ENCODE measurements at regions not wholly inside any gene's neighbourhood (a gene's known extent, or its start where the extent isn't known, plus 50 kb on each side); places are given as distances from the start of the nearest gene placed in this dataset.

DNA sequence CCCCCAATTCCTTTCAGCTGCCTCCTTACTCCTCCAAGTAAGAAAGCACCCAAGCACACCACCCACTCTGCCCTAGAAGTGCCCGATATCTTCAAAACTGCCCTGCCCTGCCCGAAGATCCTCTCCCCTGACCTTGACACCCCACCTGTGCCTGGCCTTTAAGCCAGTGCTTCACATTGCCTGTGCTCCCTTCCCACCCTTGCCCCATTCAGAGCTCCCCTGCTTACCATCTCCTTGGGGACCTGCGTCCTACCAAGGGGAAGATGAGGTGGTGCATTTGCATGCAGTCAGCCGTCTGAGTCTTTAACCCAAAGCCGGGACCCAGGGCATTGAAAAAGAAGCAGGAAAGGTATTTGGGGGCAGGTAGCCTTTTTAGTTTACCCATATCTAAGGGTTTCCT lies 73.5 kb upstream of the SLCO3A1 start:
- no peaks in the 10 kb centered on the region for H4K20me1 ChIP-seq (ENCODE audit: insufficient read depth, low read length)
- no peaks in the 10 kb centered on the region for H3K79me2 ChIP-seq (ENCODE audit: insufficient read depth, low read depth, low read length)
- no peak overlapping the region for H3K4me2 ChIP-seq (ENCODE audit: low read length)
- no peaks in the 10 kb centered on the region for H3K4me1 ChIP-seq (ENCODE audit: insufficient read depth, low read length, poor library complexity, severe bottlenecking)
- no peaks in the 10 kb centered on the region for H3K36me3 ChIP-seq (ENCODE audit: insufficient read depth, low read length)
- H3K9me2 ChIP-seq (ENCODE audit: insufficient read depth, low read length): no peaks in the 10 kb centered on the region
- H3K9me3 ChIP-seq (ENCODE audit: low read length): no peaks in the 10 kb centered on the region
- H3K27ac ChIP-seq (ENCODE audit: low read depth, low read length, poor library complexity, severe bottlenecking): no peak overlapping the region
- H2AFZ ChIP-seq (ENCODE audit: low read length): no peak overlapping the region
- no TSS peak for BruUV-seq (replicated peaks)
- TF ChIP-seq, protein P1, sequence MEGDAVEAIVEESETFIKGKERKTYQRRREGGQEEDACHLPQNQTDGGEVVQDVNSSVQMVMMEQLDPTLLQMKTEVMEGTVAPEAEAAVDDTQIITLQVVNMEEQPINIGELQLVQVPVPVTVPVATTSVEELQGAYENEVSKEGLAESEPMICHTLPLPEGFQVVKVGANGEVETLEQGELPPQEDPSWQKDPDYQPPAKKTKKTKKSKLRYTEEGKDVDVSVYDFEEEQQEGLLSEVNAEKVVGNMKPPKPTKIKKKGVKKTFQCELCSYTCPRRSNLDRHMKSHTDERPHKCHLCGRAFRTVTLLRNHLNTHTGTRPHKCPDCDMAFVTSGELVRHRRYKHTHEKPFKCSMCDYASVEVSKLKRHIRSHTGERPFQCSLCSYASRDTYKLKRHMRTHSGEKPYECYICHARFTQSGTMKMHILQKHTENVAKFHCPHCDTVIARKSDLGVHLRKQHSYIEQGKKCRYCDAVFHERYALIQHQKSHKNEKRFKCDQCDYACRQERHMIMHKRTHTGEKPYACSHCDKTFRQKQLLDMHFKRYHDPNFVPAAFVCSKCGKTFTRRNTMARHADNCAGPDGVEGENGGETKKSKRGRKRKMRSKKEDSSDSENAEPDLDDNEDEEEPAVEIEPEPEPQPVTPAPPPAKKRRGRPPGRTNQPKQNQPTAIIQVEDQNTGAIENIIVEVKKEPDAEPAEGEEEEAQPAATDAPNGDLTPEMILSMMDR (conservative IDR thresholded peaks at IDR 0.05; ENCODE audit: low read length): no peak
- no peak for TF ChIP-seq EZH2phosphoT487 (IDR thresholded peaks at IDR 0.05; ENCODE audit: borderline replicate concordance, low read depth, low read length)
- H3K4me3 ChIP-seq (ENCODE audit: low read depth, low read length, poor library complexity, severe bottlenecking): no peak overlapping the region
- ChIA-PET CTCF (ENCODE audit: unreplicated experiment) (no interaction called here), POLR2A (no interaction called here)
- intact Hi-C loops (cut with micrococcal nuclease; ENCODE audit: unreplicated experiment): no loop called here
- no peak for DNase-seq (ENCODE audit: low spot score)

DNA sequence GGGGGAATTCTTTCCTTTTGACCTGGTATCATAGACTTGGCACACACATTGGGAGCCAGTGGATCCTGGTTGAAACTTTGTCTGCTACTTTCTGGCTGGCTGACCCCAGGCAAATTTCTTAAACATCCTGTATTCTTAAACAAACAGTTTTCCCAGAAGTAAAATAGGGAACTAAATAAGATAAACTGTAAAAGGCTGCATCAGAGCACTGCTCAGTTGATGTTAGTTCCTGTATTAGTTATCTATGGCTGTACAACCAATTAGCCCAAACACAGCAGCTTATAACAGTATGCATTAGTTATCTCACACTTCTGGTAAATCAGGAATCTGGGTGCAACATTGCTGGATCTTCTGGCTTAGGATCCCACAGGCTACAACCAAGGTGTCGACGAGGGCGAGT lies 73.1 kb upstream of the SLCO3A1 start:
- H3K4me3 ChIP-seq (ENCODE audit: low read depth, low read length, poor library complexity, severe bottlenecking): no peak overlapping the region
- H3K9me3 ChIP-seq (ENCODE audit: low read length): no peaks in the 10 kb centered on the region
- no peaks in the 10 kb centered on the region for H3K4me1 ChIP-seq (ENCODE audit: insufficient read depth, low read length, poor library complexity, severe bottlenecking)
- intact Hi-C loops (cut with micrococcal nuclease; ENCODE audit: unreplicated experiment): no loop called here
- no peaks in the 10 kb centered on the region for H4K20me1 ChIP-seq (ENCODE audit: insufficient read depth, low read length)
- no peaks in the 10 kb centered on the region for H3K9me2 ChIP-seq (ENCODE audit: insufficient read depth, low read length)
- no TSS peak for BruUV-seq (replicated peaks)
- CTCF ChIA-PET (ENCODE audit: unreplicated experiment): no interaction called here
- no peak overlapping the region for H3K27ac ChIP-seq (ENCODE audit: low read depth, low read length, poor library complexity, severe bottlenecking)
- no peak for TF ChIP-seq EZH2phosphoT487 (IDR thresholded peaks at IDR 0.05; ENCODE audit: borderline replicate concordance, low read depth, low read length)
- TF ChIP-seq, protein P1 (conservative IDR thresholded peaks at IDR 0.05; ENCODE audit: low read length): no peak
- no peaks in the 10 kb centered on the region for H3K36me3 ChIP-seq (ENCODE audit: insufficient read depth, low read length)
- no peak overlapping the region for H2AFZ ChIP-seq (ENCODE audit: low read length)
- no peak overlapping the region for H3K4me2 ChIP-seq (ENCODE audit: low read length)
- no peaks in the 10 kb centered on the region for H3K79me2 ChIP-seq (ENCODE audit: insufficient read depth, low read depth, low read length)
- DNase-seq (ENCODE audit: low spot score): no peak
- POLR2A ChIA-PET: no interaction called here

DNA sequence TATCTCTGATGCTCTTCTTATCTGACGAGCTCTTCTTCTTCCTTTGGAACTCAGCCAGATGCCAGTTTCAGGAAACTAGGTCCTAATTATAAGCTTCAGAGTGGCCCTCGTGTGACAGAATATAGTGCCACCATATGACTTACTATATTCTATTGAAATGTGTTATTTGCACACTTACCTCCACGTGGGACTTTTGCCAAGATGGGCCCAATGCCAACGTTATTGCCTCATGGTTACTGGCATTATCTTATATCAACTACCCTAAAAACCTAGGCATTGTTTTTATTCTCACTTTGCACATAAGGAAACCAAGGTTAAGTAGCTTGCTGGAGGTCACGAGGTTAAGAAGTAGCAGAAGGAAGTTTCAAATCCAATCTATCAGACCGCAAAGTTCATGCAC lies 71.3 kb upstream of the SLCO3A1 start:
- Histone ChIP-seq H3K27ac (ENCODE audit: low read depth, low read length, poor library complexity, severe bottlenecking) (no peak overlapping the region), H3K9me3 (ENCODE audit: low read length) (no peaks in the 10 kb centered on the region), H3K4me3 (ENCODE audit: low read depth, low read length, poor library complexity, severe bottlenecking) (no peak overlapping the region), H3K4me2 (ENCODE audit: low read length) (no peak overlapping the region), H2AFZ (ENCODE audit: low read length) (no peak overlapping the region), H3K79me2 (ENCODE audit: insufficient read depth, low read depth, low read length) (no peaks in the 10 kb centered on the region), H4K20me1 (ENCODE audit: insufficient read depth, low read length) (no peaks in the 10 kb centered on the region), H3K9me2 (ENCODE audit: insufficient read depth, low read length) (no peaks in the 10 kb centered on the region), H3K4me1 (ENCODE audit: insufficient read depth, low read length, poor library complexity, severe bottlenecking) (no peaks in the 10 kb centered on the region), H3K36me3 (ENCODE audit: insufficient read depth, low read length) (no peaks in the 10 kb centered on the region)
- ChIA-PET POLR2A (interaction anchor here (0.6 kb wide), 2 partner anchors 9 to 140 kb away, joined by 3 read pairs; no protein-coding TSS in a partner anchor), CTCF (ENCODE audit: unreplicated experiment) (no interaction called here)
- no TSS peak for BruUV-seq (replicated peaks)
- DNase-seq (ENCODE audit: low spot score): no peak
- intact Hi-C loops (cut with micrococcal nuclease; ENCODE audit: unreplicated experiment): no loop called here
- TF ChIP-seq, protein P1 (conservative IDR thresholded peaks at IDR 0.05; ENCODE audit: low read length): no peak
- TF ChIP-seq EZH2phosphoT487 (IDR thresholded peaks at IDR 0.05; ENCODE audit: borderline replicate concordance, low read depth, low read length): no peak
